GM12875 (cell line): ENCODE measurements at regions not wholly inside any gene's neighbourhood (a gene's known extent, or its start where the extent isn't known, plus 50 kb on each side); places are given as distances from the start of the nearest gene placed in this dataset.

Experiments used
- H3K4me3 ChIP-seq: one replicate; pipeline ENCODE4 v1.5.1; 2011; ENCODE audit warnings: low read depth, low read length, control low read depth
- CTCF ChIP-seq: IDR thresholded peaks from 2 replicates; pipeline ENCODE4 v1.5.1; 2011; ENCODE audit warnings: low read depth, mild to moderate bottlenecking, control low read depth, inconsistent platforms, low read length, moderate library complexity, borderline replicate concordance; ENCODE audit not compliant: insufficient read depth

- TF ChIP-seq CTCF, result no peak
- H3K4me3 ChIP-seq, result no peak overlapping the region
Observed at GRCh38 chr1:232180779-232181136, 449.2 kb downstream of the SIPA1L2 start.

GRCh38 chr1:232179896-232180778, 449.8 kb downstream of the SIPA1L2 start:
- no peak for TF ChIP-seq CTCF
- no peak overlapping the region for H3K4me3 ChIP-seq

- H3K4me3 ChIP-seq, result no peak overlapping the region
- TF ChIP-seq CTCF, result no peak
Observed at GRCh38 chr1:232178191-232178590, 451.7 kb downstream of the SIPA1L2 start.

- H3K4me3 ChIP-seq, result no peak overlapping the region
- TF ChIP-seq CTCF, result no peak
Observed at GRCh38 chr1:232177438-232177837, 452.5 kb downstream of the SIPA1L2 start.

- H3K4me3 ChIP-seq, result no peak overlapping the region
- no peak for TF ChIP-seq CTCF
Observed at GRCh38 chr1:232176222-232176621, 453.7 kb downstream of the SIPA1L2 start.

- no peak overlapping the region for H3K4me3 ChIP-seq
- no peak for TF ChIP-seq CTCF
Observed at GRCh38 chr1:232174306-232174705, 455.6 kb downstream of the SIPA1L2 start.

- H3K4me3 ChIP-seq, result no peak overlapping the region
- TF ChIP-seq CTCF, result no peak
Observed at GRCh38 chr1:232172563-232172962, 457.4 kb downstream of the SIPA1L2 start.
